Calu3 (cell line): ENCODE measurements at regions not wholly inside any gene's neighbourhood (a gene's known extent, or its start where the extent isn't known, plus 50 kb on each side); places are given as distances from the start of the nearest gene placed in this dataset.
"Not testable (repeated sequence)": the region's sequence is repeated elsewhere in the genome, so short reads cannot be mapped to it uniquely, and the experiment has no call there.

Source experiments
- BruUV-seq: library from RNA; stranded (reverse); fragments of 400-500 nt; replicated peaks from 2 replicates; lab custom pipeline; 2021; lab: Mats Ljungman, UMichigan
- CTCF ChIA-PET: fragments of 300-600 bp; sonication (Branson Sonifier 250); formaldehyde crosslinking; loops from one replicate; lab custom pipeline; 2022; ENCODE audit warnings: antibody characterized with exemption; lab: Charles Lee
- DNase-seq: peaks from one replicate; pipeline ENCODE4 v3.0.0; 2022
- H3K27ac Mint-ChIP-seq: one replicate; pipeline ENCODE4 v1.8.0; 2022; ENCODE audit warnings: mixed read lengths; ENCODE audit not compliant: unreplicated experiment
- H3K27me3 Mint-ChIP-seq: one replicate; pipeline ENCODE4 v1.8.0; 2022; ENCODE audit warnings: mixed read lengths; ENCODE audit not compliant: unreplicated experiment
- H3K36me3 Mint-ChIP-seq: one replicate; pipeline ENCODE4 v1.8.0; 2022; ENCODE audit warnings: mild to moderate bottlenecking, moderate library complexity, mixed read lengths; ENCODE audit not compliant: insufficient read depth, unreplicated experiment
- H3K4me1 Mint-ChIP-seq: one replicate; pipeline ENCODE4 v1.8.0; 2022; ENCODE audit warnings: mild to moderate bottlenecking, low read depth, mixed read lengths; ENCODE audit not compliant: unreplicated experiment
- H3K4me3 Mint-ChIP-seq: one replicate; pipeline ENCODE4 v1.8.0; 2022; ENCODE audit warnings: mild to moderate bottlenecking, low read depth, moderate library complexity, mixed read lengths; ENCODE audit not compliant: unreplicated experiment
- H3K9me3 Mint-ChIP-seq: one replicate; pipeline ENCODE4 v1.8.0; 2022; ENCODE audit warnings: low read depth, mixed read lengths; ENCODE audit not compliant: unreplicated experiment
- CTCF ChIP-seq: fragments of 200-600 bp; IDR thresholded peaks from one replicate; pipeline ENCODE4 v1.8.0; 2022; ENCODE audit warnings: antibody characterized with exemption; ENCODE audit not compliant: unreplicated experiment
- intact Hi-C: fragments of 100-400 bp; cut with micrococcal nuclease; formaldehyde crosslinking; loops from one replicate; pipeline ENCODE4 v1.10.0; 2022; ENCODE audit not compliant: unreplicated experiment

DNA sequence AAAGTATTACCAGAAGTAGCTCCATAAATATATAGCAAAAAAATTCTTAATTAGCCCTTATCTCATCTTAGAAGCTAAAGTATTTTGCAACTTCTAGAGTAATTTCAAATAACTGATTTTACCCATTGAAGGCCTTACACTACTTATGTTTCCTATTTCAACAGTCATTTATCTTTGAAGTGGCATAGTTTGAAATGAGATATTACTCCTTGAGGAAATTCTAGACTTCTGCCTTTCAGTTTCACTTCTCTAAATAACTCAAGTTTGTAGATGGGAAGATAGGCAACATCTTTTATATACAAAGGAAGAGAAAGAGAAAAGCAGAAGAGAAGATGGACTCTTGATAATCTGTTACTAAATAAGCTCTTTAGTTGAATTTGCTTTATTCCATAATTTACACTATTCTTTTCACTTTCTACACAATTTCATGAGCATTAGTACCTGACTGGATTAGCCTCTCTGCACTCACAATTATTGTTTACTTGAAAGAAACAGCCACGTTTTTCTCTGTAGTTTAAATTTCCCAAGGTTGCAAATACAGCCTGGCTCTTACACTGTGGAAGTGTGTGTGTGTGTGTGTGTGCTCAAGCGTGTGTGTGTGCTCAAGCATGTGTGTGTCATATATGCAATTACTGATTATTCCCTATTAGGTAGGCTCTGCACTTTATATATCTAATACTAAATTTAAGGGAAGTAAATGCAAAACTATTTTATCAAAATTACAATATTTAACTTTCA, 60.6 kb upstream of the EMB start:
- Mint-ChIP-seq H3K27me3 (peaks cover 8% of the 10 kb centered on the region), H3K9me3 (no peaks in the 10 kb centered on the region), H3K27ac (no peak overlapping the region), H3K4me3 (no peak overlapping the region), H3K36me3 (no peaks in the 10 kb centered on the region), H3K4me1 (no peaks in the 10 kb centered on the region)
- TF ChIP-seq CTCF: no peak
- no peak for DNase-seq
- no TSS peak for BruUV-seq
- intact Hi-C loops: no loop called here
- CTCF ChIA-PET: interaction anchor here (0.6 kb wide), 1 partner anchor 14 kb away, joined by 3 read pairs; no protein-coding TSS in a partner anchor

- CTCF ChIA-PET: interaction anchor here (0.8 kb wide), 1 partner anchor 72 kb away, joined by 3 read pairs; the partner anchor contains the start of gene EMB
- H3K9me3 Mint-ChIP-seq, H3K36me3 Mint-ChIP-seq, H3K4me1 Mint-ChIP-seq, H3K27me3 Mint-ChIP-seq, DNase-seq, H3K27ac Mint-ChIP-seq, BruUV-seq, H3K4me3 Mint-ChIP-seq: not testable (repeated sequence)
- intact Hi-C loops: loop anchor here (5.0 kb wide), 2 partner anchors 154 to 239 kb away; partner anchors contain the start of gene PARP8
Measured at GRCh38 chr5:50513028-50513457, 72.0 kb upstream of the EMB start.

DNA sequence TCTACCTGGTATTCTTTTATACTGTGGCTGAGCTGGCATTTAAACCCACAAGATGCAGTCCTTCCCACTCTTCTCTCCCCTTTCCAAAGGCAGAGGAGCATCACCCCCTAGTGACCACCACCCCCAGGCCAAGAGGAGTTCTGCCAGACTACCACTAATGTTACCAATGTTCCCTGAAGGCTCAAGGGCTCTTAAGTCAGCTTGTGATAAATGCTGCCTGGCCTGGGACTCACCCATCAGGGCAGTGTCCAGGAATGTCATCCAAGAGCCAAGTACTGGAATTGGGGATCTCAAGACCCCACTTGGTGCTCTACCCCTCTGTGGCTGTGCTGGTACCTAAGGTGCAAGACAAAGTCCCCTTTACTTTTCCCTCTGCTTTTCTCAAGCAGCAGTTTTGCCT, 80.0 kb upstream of the EMB start:
- intact Hi-C loops: not testable (repeated sequence)

DNA sequence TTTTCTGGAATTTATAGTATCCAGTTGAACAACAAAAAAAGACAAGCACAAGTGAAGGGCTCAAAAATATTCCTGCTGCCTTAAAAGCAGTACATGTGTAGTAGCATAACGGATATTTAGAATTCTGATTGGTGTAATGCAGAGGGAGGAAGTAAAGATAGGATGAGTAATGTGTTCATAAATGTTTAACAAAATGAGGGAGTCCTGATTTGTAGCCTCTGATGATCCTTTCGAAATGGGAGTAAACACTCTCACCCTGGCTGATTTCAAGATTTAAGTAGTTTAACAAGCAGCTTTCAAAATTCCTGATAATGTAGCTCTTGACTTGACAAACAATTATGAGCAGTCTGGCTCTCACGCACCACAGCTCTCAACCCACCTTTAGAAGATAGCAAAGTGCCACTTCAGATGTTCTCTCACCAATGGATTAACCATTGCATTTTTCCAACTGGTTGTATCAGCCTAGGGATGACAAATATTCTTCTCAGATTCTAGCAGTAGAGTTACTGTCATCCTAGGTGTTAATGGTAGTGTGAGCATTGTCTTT, 86.5 kb upstream of the EMB start:
- BruUV-seq, intact Hi-C loops, H3K27me3 Mint-ChIP-seq, H3K4me3 Mint-ChIP-seq, H3K36me3 Mint-ChIP-seq, CTCF ChIA-PET, H3K9me3 Mint-ChIP-seq, DNase-seq, H3K27ac Mint-ChIP-seq, H3K4me1 Mint-ChIP-seq: not testable (repeated sequence)

More for the DNA sequence above, 80.0 kb upstream of the EMB start:
- H3K4me3 Mint-ChIP-seq, H3K27me3 Mint-ChIP-seq, CTCF ChIA-PET, BruUV-seq, DNase-seq, H3K36me3 Mint-ChIP-seq, H3K27ac Mint-ChIP-seq, H3K4me1 Mint-ChIP-seq, H3K9me3 Mint-ChIP-seq: not testable (repeated sequence)

DNA sequence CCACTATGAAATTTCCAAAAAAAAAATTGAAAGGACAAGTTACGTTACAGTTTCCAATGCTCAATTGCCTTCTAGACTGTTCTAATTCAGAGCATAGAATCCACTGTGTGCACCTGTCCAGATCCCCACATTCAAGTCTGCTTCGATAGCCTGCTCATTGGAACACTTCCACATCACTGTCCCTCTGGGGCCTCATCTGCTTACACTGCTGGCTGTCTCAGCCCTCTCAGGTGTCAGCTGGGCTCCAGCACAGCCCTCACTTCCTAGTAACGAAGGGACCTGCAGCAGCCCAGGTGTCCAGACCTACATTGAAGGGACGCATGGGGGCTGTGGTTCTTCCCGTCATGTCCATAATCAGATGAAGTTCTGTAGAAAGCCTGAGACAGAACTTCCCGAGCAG, 94.3 kb upstream of the EMB start:
- DNase-seq: no peak
- Mint-ChIP-seq H3K9me3 (peaks cover 6% of the 10 kb centered on the region), H3K4me3 (no peak overlapping the region), H3K27ac (no peak overlapping the region), H3K4me1 (no peaks in the 10 kb centered on the region), H3K27me3 (no peaks in the 10 kb centered on the region), H3K36me3 (no peaks in the 10 kb centered on the region)
- BruUV-seq: no TSS peak
- CTCF ChIA-PET: interaction anchor here (0.7 kb wide), 1 partner anchor 115 kb away, joined by 3 read pairs; no protein-coding TSS in a partner anchor
- TF ChIP-seq CTCF: no peak
- intact Hi-C loops: no loop called here

GRCh38 chr5:50537534-50537933, 96.4 kb upstream of the EMB start:
- H3K4me1 Mint-ChIP-seq, DNase-seq, H3K27me3 Mint-ChIP-seq, H3K27ac Mint-ChIP-seq, BruUV-seq, intact Hi-C loops, H3K4me3 Mint-ChIP-seq, H3K9me3 Mint-ChIP-seq, H3K36me3 Mint-ChIP-seq, CTCF ChIA-PET: not testable (repeated sequence)
